SJCRH30 (cell line): ENCODE measurements at regions not wholly inside any gene's neighbourhood (a gene's known extent, or its start where the extent isn't known, plus 50 kb on each side); places are given as distances from the start of the nearest gene placed in this dataset.

Experiments used
- DNase-seq, 2 experiments: peaks; one replicate each; pipeline ENCODE4 v3.0.0-alpha.2; 2015 to 2020
- H3K27ac ChIP-seq: fragments of 250-450 bp; sonication (Bioruptor Pico); 2 replicates; pipeline ENCODE4 v1.5.1; 2020; ENCODE audit warnings: mild to moderate bottlenecking, moderate library complexity
- H3K27me3 ChIP-seq: fragments of 250-450 bp; sonication (Bioruptor Pico); 2 replicates; pipeline ENCODE4 v1.5.1; 2020; ENCODE audit warnings: mild to moderate bottlenecking, moderate library complexity
- H3K36me3 ChIP-seq: fragments of 250-450 bp; sonication (Bioruptor Pico); 2 replicates; pipeline ENCODE4 v1.5.1; 2020; ENCODE audit warnings: mild to moderate bottlenecking, moderate library complexity
- H3K4me1 ChIP-seq: fragments of 250-450 bp; sonication (Bioruptor Pico); 2 replicates; pipeline ENCODE4 v1.5.1; 2020; ENCODE audit warnings: mild to moderate bottlenecking, moderate library complexity
- H3K4me3 ChIP-seq: fragments of 250-450 bp; sonication (Bioruptor Pico); 2 replicates; pipeline ENCODE4 v1.5.1; 2020; ENCODE audit warnings: mild to moderate bottlenecking, moderate library complexity
- H3K9me3 ChIP-seq: fragments of 250-450 bp; sonication (Bioruptor Pico); replicated peaks from 2 replicates; pipeline ENCODE4 v1.5.1; 2020; ENCODE audit warnings: mild to moderate bottlenecking, moderate library complexity

DNA sequence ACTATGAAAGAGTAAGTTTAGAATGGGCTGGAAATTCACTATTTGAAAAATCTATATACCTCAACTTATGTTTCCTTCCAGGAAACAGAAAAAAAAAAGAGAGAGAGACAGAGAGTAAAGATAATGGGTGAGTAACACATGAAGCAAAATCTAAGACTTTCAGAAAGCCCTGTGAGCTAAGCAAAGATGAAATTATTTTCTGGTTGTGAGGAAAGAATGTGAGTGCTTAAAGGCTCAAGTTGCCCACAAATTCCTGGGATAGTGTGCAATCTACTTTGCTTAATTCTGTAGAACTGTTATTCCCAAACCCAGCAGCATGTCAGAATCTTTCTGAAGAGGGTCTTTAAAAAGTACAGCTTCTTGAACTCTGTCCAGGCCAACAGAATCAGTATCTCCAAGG lies 337.7 kb upstream of the AGTR1 start:
- H3K27ac ChIP-seq: no peak overlapping the region
- H3K27me3 ChIP-seq: no peaks in the 10 kb centered on the region
- no peaks in the 10 kb centered on the region; the same call in 1 of the 2 replicates for H3K9me3 ChIP-seq
- DNase-seq: peak in 1 of 2 experiments; percentile 9
- no peaks in the 10 kb centered on the region for H3K36me3 ChIP-seq
- no peaks in the 10 kb centered on the region for H3K4me1 ChIP-seq
- no peak overlapping the region for H3K4me3 ChIP-seq

- Histone ChIP-seq H3K36me3 (no peaks in the 10 kb centered on the region), H3K27ac (no peak overlapping the region), H3K27me3 (no peaks in the 10 kb centered on the region), H3K4me3 (no peak overlapping the region), H3K4me1 (no peaks in the 10 kb centered on the region), H3K9me3 (no peaks in the 10 kb centered on the region)
- peak; percentile 7 to 65 for DNase-seq
These were observed 330.8 kb upstream of the AGTR1 start for GRCh38 chr3:148366743-148367410.

- no peaks in the 10 kb centered on the region; the same call in 1 of the 2 replicates for H3K4me1 ChIP-seq
- H3K4me3 ChIP-seq: no peak overlapping the region
- no peak overlapping the region for H3K27ac ChIP-seq
- H3K27me3 ChIP-seq: no peaks in the 10 kb centered on the region
- no peaks in the 10 kb centered on the region for H3K9me3 ChIP-seq
- DNase-seq: no peak
- no peaks in the 10 kb centered on the region for H3K36me3 ChIP-seq
These were observed 329.9 kb upstream of the AGTR1 start for GRCh38 chr3:148367756-148368155.

- H3K27me3 ChIP-seq: no peaks in the 10 kb centered on the region
- no peaks in the 10 kb centered on the region for H3K9me3 ChIP-seq
- H3K27ac ChIP-seq: no peak overlapping the region
- DNase-seq: no peak
- H3K4me1 ChIP-seq: no peaks in the 10 kb centered on the region; the same call in 1 of the 2 replicates
- no peak overlapping the region for H3K4me3 ChIP-seq
- no peaks in the 10 kb centered on the region for H3K36me3 ChIP-seq
These were observed 328.3 kb upstream of the AGTR1 start for GRCh38 chr3:148369381-148369780.

DNA sequence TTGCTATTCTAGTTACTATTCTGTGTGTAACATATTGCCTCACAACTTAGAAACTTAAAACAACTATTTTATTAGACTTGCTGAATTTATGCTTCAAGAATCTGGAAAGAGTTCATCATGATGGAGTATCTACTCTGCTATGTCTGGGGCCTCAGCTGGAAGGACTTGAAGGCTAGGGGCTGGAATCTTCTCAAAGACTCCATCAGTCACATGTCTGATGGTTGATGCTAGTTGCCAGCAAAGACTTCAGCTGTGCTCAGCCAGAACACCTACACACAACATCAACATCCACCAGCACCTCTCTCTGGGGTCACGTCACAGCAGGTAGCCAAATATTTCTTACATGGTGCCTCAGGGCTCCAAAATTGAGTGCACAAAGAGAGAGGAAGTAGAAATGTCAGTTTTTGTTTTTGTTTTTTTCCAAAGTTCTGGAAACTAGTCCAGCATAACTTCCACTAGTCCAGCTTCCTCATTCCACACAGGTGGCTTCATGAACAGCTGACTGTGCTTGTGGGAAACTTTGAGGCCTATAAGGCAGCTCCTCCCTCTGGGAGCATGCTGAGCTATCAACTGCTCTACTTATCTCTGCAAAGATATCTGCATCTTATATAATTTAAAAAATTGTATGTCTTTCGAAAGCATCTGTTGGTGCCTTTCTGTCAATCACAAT lies 325.4 kb upstream of the AGTR1 start:
- Histone ChIP-seq H3K4me3 (no peak overlapping the region), H3K36me3 (no peaks in the 10 kb centered on the region), H3K27ac (no peak overlapping the region), H3K4me1 (no peaks in the 10 kb centered on the region; the same call in 1 of the 2 replicates), H3K27me3 (no peaks in the 10 kb centered on the region), H3K9me3 (no peaks in the 10 kb centered on the region)
- peak in 1 of 2 experiments; percentile 6 for DNase-seq

- Histone ChIP-seq H3K27me3 (no peaks in the 10 kb centered on the region), H3K4me1 (no peaks in the 10 kb centered on the region; the same call in 1 of the 2 replicates), H3K27ac (no peak overlapping the region), H3K4me3 (no peak overlapping the region), H3K36me3 (no peaks in the 10 kb centered on the region), H3K9me3 (no peaks in the 10 kb centered on the region)
- DNase-seq: no peak
These were observed 323.7 kb upstream of the AGTR1 start for GRCh38 chr3:148373961-148374360.

- H3K9me3 ChIP-seq: no peaks in the 10 kb centered on the region
- peak; percentile 3 to 66 for DNase-seq
- no peak overlapping the region for H3K4me3 ChIP-seq
- no peaks in the 10 kb centered on the region for H3K36me3 ChIP-seq
- no peaks in the 10 kb centered on the region for H3K4me1 ChIP-seq
- no peaks in the 10 kb centered on the region for H3K27me3 ChIP-seq
- H3K27ac ChIP-seq: no peak overlapping the region
These were observed 317.8 kb upstream of the AGTR1 start for GRCh38 chr3:148379763-148380382.

DNA sequence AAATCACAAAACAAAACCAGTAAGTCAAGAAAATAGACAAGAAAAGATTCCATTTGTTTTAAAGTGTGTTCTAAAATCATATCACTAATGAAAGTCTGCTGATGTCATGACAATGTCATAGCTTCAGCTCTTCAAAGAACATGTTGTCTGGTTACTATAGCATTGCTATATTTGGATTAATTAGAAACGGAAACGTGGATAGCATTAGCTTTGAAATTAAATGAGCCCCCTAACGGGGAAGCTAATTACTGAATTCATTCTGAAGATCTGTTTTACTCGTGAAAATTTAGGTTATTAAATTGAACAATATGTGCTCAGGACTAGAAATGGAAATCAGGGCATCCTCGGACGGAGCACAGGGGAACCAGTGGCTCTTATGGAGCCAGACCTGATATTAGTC lies 316.7 kb upstream of the AGTR1 start:
- Histone ChIP-seq H3K27ac (no peak overlapping the region), H3K4me1 (no peaks in the 10 kb centered on the region), H3K9me3 (no peaks in the 10 kb centered on the region), H3K36me3 (no peaks in the 10 kb centered on the region), H3K27me3 (no peaks in the 10 kb centered on the region), H3K4me3 (no peak overlapping the region)
- DNase-seq: no peak

DNA sequence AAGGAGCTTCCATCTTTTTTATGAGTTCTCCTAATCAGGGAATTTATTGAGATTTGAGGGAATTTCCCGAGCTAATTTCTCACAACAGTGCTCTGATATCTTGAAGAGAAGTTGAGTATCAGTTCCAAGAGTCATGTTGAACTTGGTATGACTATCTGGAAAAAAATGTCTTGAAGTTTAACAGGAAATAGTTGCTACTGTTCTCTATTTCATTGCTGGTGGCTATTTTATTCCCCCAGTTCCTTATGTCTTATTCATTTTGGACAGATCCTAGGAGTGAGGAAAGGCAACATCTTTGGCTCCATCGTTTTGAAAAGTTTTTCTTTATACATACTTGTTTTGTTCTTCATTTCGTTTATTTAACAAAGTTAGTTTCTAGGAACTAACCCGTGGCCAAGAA lies 307.8 kb upstream of the AGTR1 start:
- Histone ChIP-seq H3K4me3 (no peak overlapping the region), H3K27me3 (no peaks in the 10 kb centered on the region), H3K27ac (no peak overlapping the region), H3K4me1 (no peaks in the 10 kb centered on the region), H3K9me3 (no peaks in the 10 kb centered on the region), H3K36me3 (no peaks in the 10 kb centered on the region)
- no peak for DNase-seq

DNA sequence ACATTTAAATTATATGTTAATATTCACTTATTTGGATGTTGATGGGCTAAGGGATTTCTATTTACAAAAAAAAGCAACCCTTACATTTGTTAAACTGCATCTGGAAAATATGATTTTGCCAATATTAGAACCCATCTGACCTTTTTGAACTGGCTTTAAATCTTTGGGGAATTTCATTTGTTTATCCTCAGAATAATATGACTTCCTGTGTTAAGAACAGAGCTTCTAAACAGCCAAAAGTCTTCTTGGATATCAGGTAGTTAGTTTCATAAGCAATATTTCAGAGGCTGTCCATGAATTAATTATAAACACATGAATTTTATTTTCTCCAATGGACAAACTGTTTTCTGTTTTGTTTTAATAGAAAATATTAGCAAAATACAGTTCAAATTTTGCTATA lies 301.9 kb upstream of the AGTR1 start:
- no peaks in the 10 kb centered on the region for H3K4me1 ChIP-seq
- H3K9me3 ChIP-seq: no peaks in the 10 kb centered on the region
- no peak overlapping the region for H3K27ac ChIP-seq
- no peak for DNase-seq
- no peak overlapping the region for H3K4me3 ChIP-seq
- H3K36me3 ChIP-seq: no peaks in the 10 kb centered on the region
- H3K27me3 ChIP-seq: no peaks in the 10 kb centered on the region

GRCh38 chr3:148400754-148401153 lies 296.9 kb upstream of the AGTR1 start:
- Histone ChIP-seq H3K9me3 (no peaks in the 10 kb centered on the region), H3K27ac (no peak overlapping the region), H3K4me1 (no peaks in the 10 kb centered on the region), H3K36me3 (no peaks in the 10 kb centered on the region), H3K4me3 (no peak overlapping the region), H3K27me3 (no peaks in the 10 kb centered on the region)
- no peak for DNase-seq

GRCh38 chr3:148408667-148409066 lies 289.0 kb upstream of the AGTR1 start:
- Histone ChIP-seq H3K27ac (no peak overlapping the region), H3K9me3 (no peaks in the 10 kb centered on the region), H3K36me3 (no peaks in the 10 kb centered on the region), H3K4me1 (no peaks in the 10 kb centered on the region), H3K27me3 (no peaks in the 10 kb centered on the region), H3K4me3 (no peak overlapping the region)
- no peak for DNase-seq

DNA sequence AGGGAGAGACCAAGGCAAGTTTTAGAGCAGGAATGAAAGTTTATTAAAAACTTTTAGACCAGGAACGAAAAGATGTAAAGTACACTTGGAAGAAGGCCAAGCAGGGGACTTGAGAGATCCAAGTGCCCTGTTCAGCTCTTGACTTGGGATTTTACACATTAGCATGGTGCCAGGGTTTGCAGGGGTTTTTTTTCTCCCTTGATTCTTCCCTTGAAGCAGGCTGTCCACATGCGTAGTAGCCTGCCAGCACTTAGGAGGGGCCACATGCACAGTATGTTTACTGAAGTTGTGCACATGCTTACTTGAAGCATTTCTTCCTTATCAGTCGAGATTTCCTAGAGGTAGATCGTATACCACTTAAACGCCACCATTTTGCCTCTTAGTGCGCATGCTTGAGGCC lies 277.5 kb upstream of the AGTR1 start:
- H3K4me3 ChIP-seq: no peak overlapping the region
- H3K36me3 ChIP-seq: no peaks in the 10 kb centered on the region
- H3K27ac ChIP-seq: no peak overlapping the region
- no peaks in the 10 kb centered on the region for H3K4me1 ChIP-seq
- H3K9me3 ChIP-seq: no peaks in the 10 kb centered on the region
- H3K27me3 ChIP-seq: no peaks in the 10 kb centered on the region
- DNase-seq: no peak

DNA sequence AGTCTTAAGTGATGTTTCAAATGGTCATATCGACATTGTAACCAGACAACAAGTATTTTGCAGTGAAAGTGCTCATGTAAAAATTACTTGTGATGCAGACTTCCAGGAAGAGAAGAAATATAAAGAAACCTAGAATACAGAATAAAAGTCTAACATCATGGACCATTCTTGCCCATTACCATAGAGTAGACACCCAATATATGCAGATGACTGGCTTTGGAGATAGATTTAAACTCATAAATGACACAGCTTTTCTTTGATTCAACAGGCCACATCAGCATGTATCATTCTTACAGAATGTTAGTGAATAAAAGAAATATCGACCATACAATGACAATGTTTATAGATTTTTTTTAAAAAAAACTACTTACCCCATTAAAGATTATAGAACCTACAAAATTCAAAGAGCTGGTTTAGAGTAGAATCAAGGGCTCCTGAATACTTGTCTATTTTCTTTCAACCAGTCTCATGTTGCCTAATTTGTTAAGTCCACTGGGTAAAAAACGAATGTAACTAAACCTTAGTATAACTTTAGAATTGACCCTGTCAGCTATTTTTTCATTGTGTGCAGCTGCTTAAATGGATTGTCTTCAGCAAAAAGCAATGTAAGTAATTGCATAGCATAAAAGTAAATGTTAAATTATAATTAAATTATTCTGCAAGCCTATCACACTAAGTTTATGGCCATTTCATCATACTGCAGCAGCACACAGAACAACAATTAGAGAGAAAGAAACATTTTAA lies 268.7 kb upstream of the AGTR1 start:
- H3K27ac ChIP-seq: no peak overlapping the region
- no peaks in the 10 kb centered on the region for H3K9me3 ChIP-seq
- no peaks in the 10 kb centered on the region for H3K4me1 ChIP-seq
- no peaks in the 10 kb centered on the region for H3K36me3 ChIP-seq
- DNase-seq: no peak
- no peaks in the 10 kb centered on the region for H3K27me3 ChIP-seq
- H3K4me3 ChIP-seq: no peak overlapping the region

DNA sequence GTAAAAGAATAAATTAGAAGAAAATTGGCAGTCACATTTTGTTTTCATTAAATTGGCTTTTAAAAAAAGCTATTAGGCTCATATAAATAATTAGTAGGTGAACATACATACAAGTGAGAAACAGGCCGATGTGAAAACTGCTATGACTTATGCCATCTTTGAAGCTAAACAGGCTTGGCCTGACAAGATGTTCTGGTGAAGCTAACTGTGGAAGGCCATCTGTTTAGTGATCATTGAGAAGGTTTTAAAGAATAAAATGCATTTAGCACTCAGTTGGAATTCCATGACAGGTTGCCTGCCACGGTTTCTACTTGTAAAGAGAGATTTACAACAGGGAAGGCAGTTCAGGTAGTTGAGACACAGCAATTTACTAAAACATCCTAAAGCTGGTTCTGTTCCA lies 264.0 kb upstream of the AGTR1 start:
- H3K4me3 ChIP-seq: no peak overlapping the region
- no peaks in the 10 kb centered on the region for H3K4me1 ChIP-seq
- no peaks in the 10 kb centered on the region for H3K36me3 ChIP-seq
- H3K9me3 ChIP-seq: no peaks in the 10 kb centered on the region
- H3K27me3 ChIP-seq: no peaks in the 10 kb centered on the region
- H3K27ac ChIP-seq: no peak overlapping the region
- DNase-seq: no peak
